Activated T-cell treated with anti-CD3 and anti-CD28 coated beads for 24 hours (primary cell): ENCODE measurements at regions not wholly inside any gene's neighbourhood (a gene's known extent, or its start where the extent isn't known, plus 50 kb on each side); places are given as distances from the start of the nearest gene placed in this dataset.
"Not testable (repeated sequence)": the region's sequence is repeated elsewhere in the genome, so short reads cannot be mapped to it uniquely, and the experiment has no call there.

ENCODE experiments used
- DNase-seq: peaks from one replicate; pipeline ENCODE4 v3.0.0-alpha.2; 2020; ENCODE audit warnings: low read depth

DNA sequence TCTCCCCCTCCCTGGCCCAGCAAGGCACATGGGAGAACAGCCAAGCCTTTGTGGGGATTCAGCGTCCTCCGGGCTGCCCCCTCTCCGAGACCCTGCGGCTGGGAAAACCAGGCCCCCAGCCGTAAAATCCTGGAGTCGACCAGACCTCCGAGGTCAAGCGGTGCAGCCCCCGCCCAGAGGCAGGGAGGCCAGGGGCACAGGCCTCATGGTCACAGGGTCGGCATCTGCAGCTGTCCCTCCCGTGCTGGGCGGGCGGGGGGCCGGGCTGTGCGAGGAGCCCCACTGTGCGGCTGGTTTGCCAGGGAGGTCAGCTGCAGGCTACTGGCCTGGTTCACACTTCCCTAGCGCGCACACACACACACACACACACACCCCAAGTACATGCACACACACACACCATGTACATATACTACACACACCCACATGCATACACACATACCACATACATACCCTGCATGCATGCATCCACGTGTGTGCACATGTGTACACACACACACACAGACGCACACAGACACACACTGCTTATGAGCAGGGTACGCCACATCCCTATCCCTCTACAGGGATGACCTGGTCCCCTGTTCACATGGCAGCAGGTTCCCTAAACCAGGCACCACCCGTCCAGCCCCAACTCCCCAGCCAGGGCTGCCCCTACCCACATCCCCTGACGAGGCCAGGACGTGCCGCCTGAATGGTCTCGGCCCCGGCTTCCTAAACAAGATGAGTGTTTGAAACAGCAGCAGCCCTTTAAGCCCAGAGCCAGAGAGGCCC is 108.9 kb upstream of the CIBAR2 start:
- no peak for DNase-seq

DNA sequence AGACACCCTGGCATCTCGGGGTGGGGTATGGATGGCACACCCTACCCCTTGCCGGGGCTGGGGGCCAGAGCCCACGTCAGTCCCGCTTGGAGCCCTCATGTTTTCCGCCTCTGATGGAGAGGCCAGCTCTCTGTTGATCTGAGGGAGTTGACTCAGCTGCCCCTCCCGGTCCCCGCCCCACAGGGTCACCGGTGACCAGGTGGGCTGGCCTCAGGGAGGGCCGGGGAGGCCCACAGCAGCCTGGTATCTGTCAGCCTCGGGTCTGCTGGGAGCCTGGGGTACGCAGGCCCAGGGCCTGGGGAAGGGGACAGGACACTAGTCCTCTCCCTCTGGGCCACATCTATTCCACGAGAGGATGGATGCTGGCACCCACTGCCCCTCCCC is 109.5 kb upstream of the CIBAR2 start:
- DNase-seq = no peak

DNA sequence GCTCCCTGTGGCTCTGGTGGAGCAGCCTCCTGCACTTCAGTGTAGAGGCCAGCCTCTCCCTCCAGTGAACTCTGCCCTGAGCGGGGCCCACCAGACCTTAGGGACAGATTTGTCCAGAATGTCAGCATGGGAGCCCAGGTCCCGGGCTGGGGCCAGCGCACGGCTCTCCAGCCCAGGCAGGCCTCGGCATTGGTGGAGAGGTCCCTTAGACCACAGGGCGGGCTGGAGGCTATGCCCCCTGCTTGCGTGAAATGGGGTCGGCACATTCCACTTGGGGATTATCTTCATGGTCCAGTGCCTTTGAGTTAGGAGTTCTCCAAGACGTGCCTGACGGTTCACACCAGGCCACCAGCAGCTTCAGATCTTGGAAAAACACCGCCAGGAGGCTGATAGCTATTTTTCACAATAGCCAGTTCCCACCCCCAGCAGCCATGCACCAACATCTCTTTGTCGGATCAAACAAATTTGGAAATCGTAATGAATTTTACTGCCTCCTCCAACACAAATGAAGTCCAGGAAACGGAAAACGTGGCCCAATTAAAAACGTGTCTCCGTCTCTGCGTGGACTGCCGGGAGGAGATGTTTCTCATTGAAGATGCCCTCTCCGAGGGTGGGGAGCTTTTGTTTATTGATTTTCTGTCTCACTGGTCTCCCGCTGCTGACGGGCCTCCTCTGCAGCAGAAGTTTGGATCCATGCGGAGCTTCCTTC is 110.0 kb upstream of the CIBAR2 start:
- no peak for DNase-seq

DNA sequence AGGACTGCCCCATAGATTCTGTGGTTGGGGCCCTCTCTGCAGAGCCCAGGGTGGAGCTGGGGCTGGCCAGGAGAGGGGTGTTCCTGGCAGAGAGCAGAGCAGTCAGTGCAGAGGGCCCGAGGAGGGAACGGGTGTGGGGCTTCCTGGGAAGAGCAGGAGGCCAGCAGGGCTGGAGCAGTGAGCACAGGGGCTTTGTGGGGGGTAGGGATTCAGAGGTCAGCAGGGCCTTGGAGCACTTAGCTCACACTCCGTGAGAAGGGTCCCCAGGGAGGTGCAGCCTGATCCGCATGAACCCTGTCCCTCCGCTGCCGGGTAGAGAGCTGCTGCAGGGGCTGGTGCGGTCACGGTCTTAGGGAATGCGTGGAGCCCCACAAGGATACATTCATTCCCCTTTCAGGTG is 113.0 kb upstream of the CIBAR2 start:
- DNase-seq = no peak

DNA sequence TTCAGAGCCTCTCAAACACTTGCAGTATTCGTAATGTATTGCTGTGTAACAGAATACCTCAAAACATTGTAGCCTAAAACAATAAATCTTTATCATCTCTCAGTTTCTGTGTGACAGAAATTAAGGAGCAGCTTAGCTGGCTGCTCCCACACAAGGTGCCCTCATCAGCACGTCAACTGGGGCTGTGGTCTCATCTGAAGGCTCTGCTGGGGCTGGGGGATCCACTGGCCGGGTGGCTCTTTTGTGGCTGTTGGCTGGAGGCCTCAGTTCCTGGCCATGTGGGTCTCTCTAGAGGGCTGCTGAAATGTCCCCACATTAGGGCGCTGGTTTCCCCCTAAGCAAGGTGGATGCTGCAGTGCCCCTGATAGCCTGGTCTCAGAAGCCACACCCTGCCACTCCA is 113.4 kb upstream of the CIBAR2 start:
- DNase-seq = no peak

DNA sequence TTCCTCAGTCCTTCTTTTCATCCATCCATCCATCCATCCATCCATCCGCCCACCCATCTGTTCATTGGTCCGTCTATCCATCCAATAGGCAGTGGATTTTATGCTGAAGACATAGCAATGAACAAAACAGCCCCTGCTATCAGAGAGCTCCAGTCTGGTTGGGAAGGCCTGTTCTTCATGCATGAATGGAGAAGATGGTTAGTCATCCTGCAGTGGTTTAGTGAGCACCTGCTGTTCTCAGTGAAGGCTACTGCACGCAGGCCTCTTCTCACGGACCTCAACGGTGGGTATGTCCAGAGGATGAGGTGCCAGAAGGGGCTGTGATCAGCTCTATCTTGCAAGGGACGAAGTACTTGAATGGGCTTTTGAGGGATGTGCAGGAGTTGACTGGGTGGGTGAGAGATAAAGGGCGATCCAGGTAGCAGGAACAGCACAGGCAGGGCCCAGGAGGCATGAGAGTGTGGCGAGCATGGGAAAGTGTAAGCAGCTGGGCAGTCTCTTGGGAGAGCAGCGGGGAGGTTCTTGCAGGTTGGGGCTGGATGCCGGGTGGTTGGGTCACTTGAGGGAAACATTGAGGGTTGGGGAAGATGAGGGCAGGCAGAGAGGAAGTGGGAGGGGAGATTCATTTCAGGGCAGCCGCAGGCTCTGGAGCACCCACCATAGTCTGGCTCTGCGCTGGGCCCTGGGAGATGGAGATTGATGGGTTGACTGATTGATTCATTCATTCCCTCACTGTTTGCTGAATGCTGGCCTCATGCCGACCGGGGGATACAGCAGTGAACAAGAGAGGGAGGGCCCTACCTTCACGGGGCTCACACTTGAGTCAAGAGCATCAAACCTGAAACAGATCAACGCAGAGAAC is 115.0 kb upstream of the CIBAR2 start:
- DNase-seq = no peak

DNA sequence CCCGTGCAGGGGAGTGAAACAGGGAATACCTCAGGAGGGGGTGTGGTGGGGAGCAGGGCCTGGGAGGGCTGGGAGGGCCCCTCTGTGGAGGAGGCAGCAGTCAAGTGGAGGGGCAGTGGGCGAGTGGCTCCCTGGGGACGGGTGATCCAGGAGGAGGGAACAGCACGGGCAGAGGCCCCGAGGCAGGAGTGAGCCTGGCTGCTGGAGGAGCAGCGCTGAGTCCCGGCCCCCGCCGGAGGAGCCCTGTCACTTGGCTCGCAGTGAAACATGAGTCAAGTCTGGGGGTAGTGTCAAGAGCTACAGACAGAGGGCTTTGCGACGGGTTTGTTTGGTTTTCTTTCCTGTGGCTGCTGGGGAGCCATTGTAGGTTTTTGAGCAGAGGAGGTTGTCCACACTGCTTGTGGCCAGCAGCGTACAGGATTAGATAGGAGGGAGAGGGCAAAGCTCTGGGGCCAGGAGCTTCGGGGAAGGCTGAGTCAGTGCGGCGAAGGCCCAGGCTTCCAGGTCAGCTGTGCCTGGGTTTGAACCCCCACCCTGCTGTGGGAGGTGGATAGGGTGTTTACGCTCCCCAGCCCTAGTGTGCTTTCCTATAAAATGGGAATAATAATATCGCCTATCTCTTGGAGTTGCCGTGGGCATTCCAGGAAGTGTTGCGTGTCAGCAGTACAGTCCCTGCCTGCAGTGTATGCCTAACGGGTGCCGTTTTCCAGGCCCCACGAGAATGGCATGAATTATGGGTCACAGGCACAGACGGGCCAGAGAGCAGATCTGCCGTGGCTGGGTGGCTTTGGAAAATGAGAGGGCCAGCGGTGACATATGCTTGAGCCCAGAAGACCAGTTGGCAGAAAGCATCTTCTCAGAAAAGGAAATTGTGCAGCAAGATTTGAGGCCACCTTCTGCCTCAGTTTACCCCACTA is 115.9 kb upstream of the CIBAR2 start:
- no peak for DNase-seq

DNA sequence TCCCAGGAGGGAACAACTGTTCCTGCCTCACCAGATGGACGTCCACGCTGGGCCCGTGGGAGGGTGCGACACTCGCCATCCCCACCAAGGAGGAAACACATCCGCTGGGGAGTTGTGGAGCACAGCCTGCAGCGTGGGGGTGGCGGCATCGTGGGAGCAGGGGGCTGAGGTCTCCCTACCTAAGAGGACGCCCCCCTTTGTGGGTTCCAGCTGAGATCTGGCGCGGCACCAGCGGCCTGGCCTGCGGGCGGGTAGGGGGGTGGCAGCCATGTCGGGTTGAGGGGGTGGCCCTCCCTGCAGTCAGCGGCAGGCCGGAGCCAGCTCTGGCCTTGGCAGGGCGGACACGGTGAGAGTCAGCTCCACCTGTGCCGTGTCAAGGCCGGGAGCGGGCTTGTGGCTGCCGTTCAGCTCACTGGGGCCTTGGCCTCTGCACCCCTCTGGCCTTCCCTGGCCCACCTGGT is 116.7 kb upstream of the CIBAR2 start:
- no peak for DNase-seq

DNA sequence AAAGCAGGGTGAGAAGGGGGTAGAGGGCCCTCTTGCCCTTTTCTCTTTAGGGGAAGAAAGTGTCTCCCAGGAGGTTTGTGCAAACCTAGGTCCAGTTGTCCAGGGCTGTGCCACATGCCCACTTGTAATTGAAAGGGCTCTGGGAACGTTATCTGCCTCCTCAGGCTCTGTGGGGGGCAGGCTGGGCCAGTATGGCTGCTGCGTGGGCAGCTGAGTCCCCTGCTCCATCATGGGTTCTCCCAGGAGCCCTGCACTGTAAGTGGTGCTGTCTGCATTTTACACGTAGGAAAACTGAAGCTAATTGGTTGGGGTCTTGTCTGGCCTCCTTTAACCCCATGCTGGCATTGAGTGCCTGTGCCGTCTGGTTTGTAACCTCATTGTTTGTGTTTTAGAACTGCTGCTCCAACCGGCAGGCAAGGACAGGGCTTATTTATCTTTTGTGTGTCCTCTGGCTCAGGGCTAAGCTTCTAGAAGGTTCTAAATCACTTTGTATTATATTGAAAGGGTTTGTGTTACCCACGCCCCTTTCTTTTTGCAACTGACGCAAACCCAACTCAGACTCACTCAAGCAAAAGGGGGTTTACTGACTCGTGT is 117.7 kb upstream of the CIBAR2 start:
- no peak for DNase-seq

DNA sequence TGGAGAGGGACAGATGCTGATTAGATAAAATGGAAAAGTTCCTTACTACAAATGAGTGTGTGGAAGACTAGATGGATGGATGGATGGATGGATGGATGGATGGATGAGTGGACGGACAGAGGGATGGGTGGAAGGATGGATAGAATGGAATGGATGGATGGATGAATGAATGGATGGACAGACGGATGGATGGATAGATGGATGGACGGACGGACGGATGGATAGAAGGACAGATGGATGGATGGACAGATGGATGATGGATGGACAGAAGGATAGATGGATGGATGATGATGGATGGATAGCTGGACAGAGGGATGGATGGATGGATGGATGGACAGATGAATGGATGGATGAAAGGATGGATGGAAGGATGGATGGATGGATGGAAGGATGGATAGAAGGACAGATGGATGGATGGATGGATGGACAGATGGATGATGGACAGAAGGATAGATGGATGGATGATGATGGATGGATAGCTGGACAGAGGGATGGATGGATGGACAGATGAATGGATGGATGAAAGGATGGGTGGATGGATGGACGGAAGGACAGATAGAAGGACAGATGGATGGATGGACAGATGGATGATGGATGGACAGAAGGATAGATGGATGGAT is 118.6 kb upstream of the CIBAR2 start:
- not testable (repeated sequence) for DNase-seq

DNA sequence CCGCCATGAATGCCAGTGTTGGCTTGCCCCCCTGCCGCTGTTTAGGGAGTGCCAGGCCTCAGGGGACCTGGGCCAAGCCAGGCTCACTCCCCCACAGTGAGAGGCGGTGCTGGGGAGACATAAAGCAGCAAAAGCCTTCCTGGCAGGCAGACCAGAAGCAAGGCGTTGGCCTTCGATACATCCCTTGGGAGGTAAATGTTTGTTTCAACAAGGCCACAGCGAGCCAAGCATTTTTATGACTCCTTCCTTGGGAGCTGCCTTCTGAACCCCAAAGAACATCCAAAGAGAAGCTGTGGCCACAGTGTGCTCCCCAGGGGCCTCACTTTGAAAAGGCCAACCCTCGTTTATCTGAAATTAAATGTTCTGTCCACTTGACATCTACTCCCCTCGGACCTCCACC is 119.7 kb upstream of the CIBAR2 start:
- DNase-seq = no peak

DNA sequence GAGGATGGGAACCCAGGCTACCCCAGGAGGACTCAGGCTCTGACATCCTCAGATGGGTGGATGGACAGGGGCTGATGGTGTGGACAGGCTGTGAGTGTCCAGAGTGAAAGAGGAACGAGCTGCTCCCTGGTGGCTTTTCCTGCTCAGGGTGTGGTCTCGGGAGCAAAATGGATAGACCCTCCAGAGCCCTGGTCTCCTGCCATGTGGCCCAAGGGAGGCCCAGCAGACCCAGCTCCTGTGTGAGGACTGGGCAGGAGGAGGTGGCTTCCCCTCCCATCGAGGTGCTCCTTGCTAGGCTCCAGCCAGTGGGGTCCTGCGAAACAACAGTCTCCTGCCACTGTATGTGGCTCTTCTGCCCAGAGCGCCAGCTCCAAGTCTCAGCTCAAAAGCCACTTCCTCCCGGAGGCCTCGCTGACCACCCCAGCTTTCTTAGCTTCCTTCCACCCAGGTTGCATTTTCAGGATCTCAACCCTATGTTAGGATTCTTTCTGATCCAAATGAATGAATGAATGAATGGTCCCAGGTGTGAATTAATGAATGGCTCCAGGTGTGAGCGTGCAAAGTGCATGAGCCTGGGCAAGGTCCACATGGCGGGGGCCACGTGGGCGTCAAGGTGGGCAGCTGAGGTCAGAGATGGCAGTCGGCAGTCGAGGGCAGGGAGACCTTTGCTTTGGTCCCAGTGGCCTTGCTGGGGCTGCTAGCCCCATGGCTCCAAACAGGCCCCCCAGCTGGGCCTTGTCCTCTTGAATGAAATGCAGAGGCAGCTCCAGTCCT is 120.3 kb upstream of the CIBAR2 start:
- DNase-seq = no peak

DNA sequence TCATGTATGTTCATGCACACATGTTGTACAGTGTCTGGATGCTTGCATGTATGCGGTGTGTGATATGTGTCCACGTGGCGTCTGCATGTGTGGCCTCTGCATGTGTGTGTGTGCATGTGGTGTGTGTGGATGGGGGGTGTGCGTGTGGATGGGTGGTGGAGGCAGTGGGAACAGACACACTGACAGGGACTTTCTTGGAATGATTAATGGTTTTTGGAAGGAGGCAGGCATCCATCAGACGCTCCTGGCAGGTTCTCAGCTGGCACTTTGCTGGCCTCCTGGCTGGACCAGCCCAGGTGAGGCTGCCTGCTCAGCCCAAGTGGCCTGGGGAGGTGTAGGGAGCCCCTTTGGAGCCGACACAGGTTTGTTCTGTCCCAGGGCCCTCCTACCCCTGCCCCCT is 121.2 kb upstream of the CIBAR2 start:
- DNase-seq = no peak

DNA sequence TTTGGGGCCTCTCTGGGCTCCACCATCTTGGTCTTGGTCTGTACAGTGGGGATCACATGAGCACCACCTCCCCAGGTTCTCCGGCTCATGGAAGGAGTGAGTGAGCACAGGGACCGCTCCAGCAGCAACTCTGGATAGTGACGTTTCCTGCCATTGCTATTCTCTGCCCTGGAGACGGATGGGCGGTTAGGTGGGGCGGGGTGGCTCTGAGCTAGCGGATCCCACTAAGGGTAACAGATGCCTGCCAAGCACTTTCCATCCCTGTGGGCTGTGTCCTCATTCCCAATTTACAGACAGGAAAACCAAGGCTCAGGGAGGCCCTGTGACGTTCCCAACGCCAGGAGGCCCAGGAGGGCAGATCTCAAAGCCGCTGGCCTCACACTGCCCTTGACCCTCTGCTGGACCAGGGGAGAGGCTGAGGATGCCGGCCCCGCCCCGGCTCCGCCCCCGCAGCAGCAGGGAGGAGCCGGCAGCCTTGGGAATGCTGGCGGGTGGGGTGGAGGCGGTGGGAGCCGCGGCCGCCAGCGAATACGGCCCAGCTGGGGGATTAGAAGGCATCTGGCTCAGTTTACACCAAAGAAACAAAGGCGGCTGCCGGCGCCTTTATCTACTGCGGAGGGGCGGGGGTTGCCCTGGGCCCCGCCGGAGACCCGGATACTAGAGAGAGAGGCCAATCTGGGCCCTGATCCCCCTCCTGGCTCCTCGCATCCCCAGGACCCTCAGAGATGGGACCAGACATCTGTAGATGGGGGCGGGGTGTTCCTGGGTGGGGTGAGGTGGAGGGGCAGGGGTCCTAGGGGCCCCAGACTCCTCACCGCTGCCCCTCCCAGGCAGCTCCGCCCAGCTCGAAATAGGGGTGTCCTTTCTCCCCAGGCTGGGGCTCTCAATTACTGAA is 122.3 kb upstream of the CIBAR2 start:
- no peak for DNase-seq

DNA sequence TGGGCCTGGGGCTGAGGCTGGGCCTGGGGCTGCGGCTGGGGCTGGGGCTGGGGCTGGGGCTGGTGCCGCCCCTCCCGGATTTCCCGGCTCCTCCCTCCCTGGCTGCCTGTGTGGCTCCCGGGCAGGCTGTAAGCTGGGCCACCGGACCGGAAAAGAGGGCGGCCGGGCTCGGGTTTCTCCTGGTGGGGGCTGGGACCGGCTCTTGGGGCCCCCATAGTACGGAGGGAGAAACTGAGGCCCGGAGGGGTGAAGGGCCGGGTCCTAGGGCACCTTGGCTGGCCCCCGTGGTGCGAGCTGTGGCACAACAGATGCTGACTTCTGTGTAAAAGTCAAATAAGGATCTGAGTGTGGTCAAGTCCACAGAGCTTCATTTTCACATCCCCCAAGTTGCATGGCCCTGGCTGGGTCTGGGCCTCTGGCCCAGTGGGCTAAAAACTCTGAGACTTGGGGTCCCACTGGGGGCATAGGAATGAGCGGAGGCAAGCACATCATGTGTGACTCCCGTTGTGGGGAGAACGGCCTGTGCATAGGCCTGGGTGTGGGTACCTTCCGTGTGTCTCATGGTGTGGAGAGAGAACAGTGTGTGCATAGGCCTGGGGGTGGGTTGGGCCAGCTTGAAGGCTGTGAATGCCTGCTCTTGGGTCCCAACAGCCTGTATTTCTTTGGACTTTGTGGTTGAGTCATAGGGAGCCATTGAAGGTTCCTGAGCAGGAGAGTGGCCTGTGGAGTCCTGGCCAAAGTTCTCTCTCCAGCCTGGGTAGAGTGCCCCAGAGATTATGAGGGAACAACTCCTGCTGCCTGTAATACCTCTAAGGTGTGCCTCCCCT is 123.9 kb upstream of the CIBAR2 start:
- DNase-seq = no peak

DNA sequence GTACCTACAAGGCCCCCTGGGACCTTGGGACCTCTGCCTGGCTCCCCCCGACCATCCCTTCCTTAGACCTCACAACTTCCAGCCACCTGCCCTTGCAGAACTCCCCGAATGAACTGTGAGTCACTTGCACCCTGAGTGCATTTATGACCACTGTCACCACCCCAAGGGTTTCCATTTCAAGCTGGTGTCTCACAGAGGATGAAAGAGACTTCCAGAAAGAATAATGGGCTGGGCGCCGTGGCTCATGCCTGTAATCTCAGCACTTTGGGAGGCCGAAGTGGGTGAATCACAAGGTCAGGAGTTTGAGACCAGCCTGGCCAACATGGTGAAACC is 124.5 kb upstream of the CIBAR2 start:
- no peak for DNase-seq

DNA sequence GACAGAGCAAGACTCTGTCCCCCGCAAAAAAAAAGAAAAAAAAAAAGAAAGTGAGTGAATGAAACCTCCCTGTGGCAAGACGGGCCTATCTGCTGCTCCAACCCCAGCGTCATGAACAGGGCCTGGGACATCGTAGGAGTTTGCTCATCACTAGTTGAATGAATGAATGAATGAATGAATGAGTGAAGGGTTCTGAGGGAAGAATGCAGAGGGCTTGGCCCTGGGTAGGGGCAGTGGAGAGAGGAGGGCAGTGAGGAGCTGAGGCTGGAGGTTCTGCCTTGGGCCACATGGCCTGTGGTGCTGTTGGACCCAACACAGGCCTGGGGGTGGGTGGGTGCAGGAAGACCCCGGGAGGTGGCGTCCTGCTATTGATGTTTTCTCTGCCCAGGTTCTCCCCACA is 125.5 kb upstream of the CIBAR2 start:
- DNase-seq = no peak

DNA sequence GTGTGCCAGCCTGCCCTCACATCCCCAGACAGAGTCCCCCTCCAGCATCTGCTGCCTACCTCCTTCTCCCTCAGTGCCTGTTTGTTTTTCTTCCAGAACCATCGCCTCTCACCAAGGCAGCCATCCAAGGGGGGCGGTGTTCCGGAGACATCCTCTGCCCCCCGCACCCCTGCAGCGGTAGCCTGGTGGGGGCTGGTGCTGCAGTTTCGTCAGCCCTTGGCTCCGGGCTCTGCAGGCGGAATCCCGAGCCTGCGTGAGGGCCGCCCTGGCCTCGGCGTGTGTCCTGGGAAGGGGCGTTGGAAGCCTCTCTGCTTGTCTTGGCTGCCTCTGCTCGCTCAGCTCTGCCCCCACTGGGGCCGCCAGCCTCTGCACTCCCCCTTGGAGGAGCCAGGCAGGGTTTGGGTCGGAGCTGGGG is 126.0 kb upstream of the CIBAR2 start:
- DNase-seq = no peak
